ENCODE measurements at regions not wholly inside any gene's neighbourhood (a gene's known extent, or its start where the extent isn't known, plus 50 kb on each side); places are given as distances from the start of the nearest gene placed in this dataset.

DNA sequence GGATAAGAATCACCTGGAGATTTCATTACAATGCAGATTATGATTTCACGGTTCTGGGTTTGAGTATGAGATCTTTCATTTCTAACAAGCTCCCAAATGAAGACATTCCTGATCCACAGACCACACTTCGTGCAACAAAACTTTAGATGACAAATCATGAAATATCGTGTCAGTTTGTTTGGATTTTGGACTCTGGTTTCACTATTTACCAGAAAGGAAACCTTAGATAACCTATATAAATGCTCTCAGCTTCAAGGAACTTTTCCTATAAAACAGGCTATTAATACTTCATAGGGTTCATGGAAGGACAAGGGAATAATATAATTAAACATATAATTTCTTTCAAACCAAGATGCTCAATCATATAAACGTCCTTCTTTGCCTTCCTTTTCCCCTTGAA lies 930.5 kb upstream of the SLC10A2 start:
- CTCF ChIA-PET, result no interaction called here
- POLR2A ChIA-PET, result no interaction called here

GRCh38 chr13:103983948-103984347 lies 917.7 kb upstream of the SLC10A2 start:
- TF ChIP-seq CTCF (IDR thresholded peaks at IDR 0.05), result no peak
- Mint-ChIP-seq H3K36me3 (ENCODE audit: low read depth) (no peaks in the 10 kb centered on the region), H3K4me1 (ENCODE audit: low read depth) (no peaks in the 10 kb centered on the region), H3K27ac (no peak overlapping the region), H3K27me3 (no peaks in the 10 kb centered on the region), H3K4me3 (no peak overlapping the region), H3K9me3 (no peaks in the 10 kb centered on the region)
- ChIA-PET POLR2A (no interaction called here), CTCF (no interaction called here)
- ATAC-seq, result no peak
- no peak for DNase-seq
- intact Hi-C loops (cut with micrococcal nuclease), result no loop called here

More for the DNA sequence above, 930.5 kb upstream of the SLC10A2 start:
- ATAC-seq (no peak), DNase-seq (no peak)
- Mint-ChIP-seq H3K4me1 (ENCODE audit: low read depth) (no peaks in the 10 kb centered on the region), H3K27me3 (no peaks in the 10 kb centered on the region), H3K4me3 (no peak overlapping the region), H3K36me3 (ENCODE audit: low read depth) (no peaks in the 10 kb centered on the region), H3K27ac (no peak overlapping the region), H3K9me3 (peaks cover 2% of the 10 kb centered on the region)
- intact Hi-C loops (cut with micrococcal nuclease), result no loop called here
- TF ChIP-seq CTCF (IDR thresholded peaks at IDR 0.05), result no peak

DNA sequence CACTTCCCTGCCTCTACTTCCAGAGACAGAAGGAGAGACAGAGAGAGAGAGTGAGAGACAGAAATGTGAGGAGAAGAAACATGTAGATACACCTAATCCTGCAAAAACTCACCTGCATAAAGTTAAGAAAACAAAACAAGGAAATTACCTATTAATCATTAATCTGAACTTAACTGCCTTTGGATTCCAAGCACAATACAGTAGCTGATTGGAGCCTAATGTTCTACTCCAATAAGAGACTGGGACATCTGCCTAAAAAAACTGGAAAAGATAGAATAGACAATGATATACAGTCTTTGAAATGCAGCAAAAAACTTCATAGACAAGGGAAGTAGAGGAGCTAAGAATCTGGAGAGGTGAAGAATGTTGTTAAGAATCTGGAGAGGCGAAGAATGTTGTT lies 910.2 kb upstream of the SLC10A2 start:
- Mint-ChIP-seq H3K36me3 (ENCODE audit: low read depth) (no peaks in the 10 kb centered on the region), H3K27ac (no peak overlapping the region), H3K27me3 (no peaks in the 10 kb centered on the region), H3K4me1 (ENCODE audit: low read depth) (no peaks in the 10 kb centered on the region), H3K9me3 (peaks cover 4% of the 10 kb centered on the region), H3K4me3 (no peak overlapping the region)
- ChIA-PET CTCF (no interaction called here), POLR2A (no interaction called here)
- no peak for ATAC-seq
- intact Hi-C loops (cut with micrococcal nuclease), result no loop called here
- TF ChIP-seq CTCF (IDR thresholded peaks at IDR 0.05), result no peak
- no peak for DNase-seq

- TF ChIP-seq CTCF (IDR thresholded peaks at IDR 0.05), result no peak
- ChIA-PET CTCF (no interaction called here), POLR2A (no interaction called here)
- Mint-ChIP-seq H3K27ac (no peak overlapping the region), H3K36me3 (ENCODE audit: low read depth) (no peaks in the 10 kb centered on the region), H3K9me3 (peaks cover 4% of the 10 kb centered on the region), H3K4me1 (ENCODE audit: low read depth) (no peaks in the 10 kb centered on the region), H3K4me3 (no peak overlapping the region), H3K27me3 (no peaks in the 10 kb centered on the region)
- no peak for DNase-seq
- intact Hi-C loops (cut with micrococcal nuclease), result no loop called here
- ATAC-seq, result no peak
These were observed 907.5 kb upstream of the SLC10A2 start for GRCh38 chr13:103973740-103974139.

GRCh38 chr13:103969520-103970050 lies 903.4 kb upstream of the SLC10A2 start:
- peaks cover 4% of the 10 kb centered on the region for H3K9me3 Mint-ChIP-seq
- no peaks in the 10 kb centered on the region for H3K4me1 Mint-ChIP-seq (ENCODE audit: low read depth)
- no peak overlapping the region for H3K4me3 Mint-ChIP-seq
- CTCF ChIA-PET, result no interaction called here
- DNase-seq (no peak), ATAC-seq (no peak)
- H3K27me3 Mint-ChIP-seq, result no peaks in the 10 kb centered on the region
- no peaks in the 10 kb centered on the region for H3K36me3 Mint-ChIP-seq (ENCODE audit: low read depth)
- H3K27ac Mint-ChIP-seq, result no peak overlapping the region
- intact Hi-C loops (cut with micrococcal nuclease), result no loop called here
- no peak for TF ChIP-seq CTCF (IDR thresholded peaks at IDR 0.05)
- POLR2A ChIA-PET, result no interaction called here

Data from activated CD8-positive, alpha-beta T cell treated with anti-CD3 and anti-CD28 coated beads for 36 hours (primary cell).